ENCODE measurements at regions not wholly inside any gene's neighbourhood (a gene's known extent, or its start where the extent isn't known, plus 50 kb on each side); places are given as distances from the start of the nearest gene placed in this dataset.

- no peaks in the 10 kb centered on the region for H3K4me1 Mint-ChIP-seq
- no peak overlapping the region for H3K27ac Mint-ChIP-seq
- no peaks in the 10 kb centered on the region for H3K36me3 Mint-ChIP-seq (ENCODE audit: low read depth)
- DNase-seq, result no peak
- no peaks in the 10 kb centered on the region for H3K27me3 Mint-ChIP-seq (ENCODE audit: low read depth, poor library complexity)
- no peak overlapping the region for H3K4me3 Mint-ChIP-seq
- no peak for TF ChIP-seq CTCF (IDR thresholded peaks at IDR 0.05)
- H3K9me3 Mint-ChIP-seq, result peaks cover 5% of the 10 kb centered on the region
These were observed 129.1 kb upstream of the IVNS1ABP start for GRCh38 chr1:185446131-185446530.

DNA sequence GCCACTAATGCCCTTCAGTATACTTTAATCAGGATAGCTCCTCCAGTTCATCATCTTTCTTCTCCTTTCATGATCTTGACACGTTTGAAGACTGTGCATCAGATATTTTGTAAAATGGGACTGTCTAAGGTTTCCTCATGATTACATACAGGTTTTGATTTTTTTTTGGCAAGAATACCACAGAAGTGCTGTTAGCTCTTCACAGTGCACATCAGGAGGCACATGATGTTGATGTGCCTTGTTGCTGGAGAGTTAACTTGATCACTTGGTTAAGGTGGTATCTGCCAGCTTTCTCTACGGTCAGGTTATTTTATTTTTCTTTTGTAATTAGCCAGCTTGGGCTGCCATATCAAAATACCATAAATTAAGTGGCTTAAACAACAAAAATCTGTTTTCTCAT lies 128.6 kb upstream of the IVNS1ABP start:
- peaks cover 5% of the 10 kb centered on the region for H3K9me3 Mint-ChIP-seq

GRCh38 chr1:185444676-185445075 lies 127.6 kb upstream of the IVNS1ABP start:
- Mint-ChIP-seq H3K27ac (no peak overlapping the region), H3K9me3 (peaks cover under 1% of the 10 kb centered on the region), H3K27me3 (ENCODE audit: low read depth, poor library complexity) (no peaks in the 10 kb centered on the region), H3K4me1 (no peaks in the 10 kb centered on the region), H3K4me3 (no peak overlapping the region), H3K36me3 (ENCODE audit: low read depth) (no peaks in the 10 kb centered on the region)
- no peak for DNase-seq
- no peak for TF ChIP-seq CTCF (IDR thresholded peaks at IDR 0.05)

More for the DNA sequence above, 128.6 kb upstream of the IVNS1ABP start:
- no peaks in the 10 kb centered on the region for H3K36me3 Mint-ChIP-seq (ENCODE audit: low read depth)
- no peak for DNase-seq
- H3K4me3 Mint-ChIP-seq, result no peak overlapping the region
- H3K4me1 Mint-ChIP-seq, result no peaks in the 10 kb centered on the region
- no peak overlapping the region for H3K27ac Mint-ChIP-seq
- no peaks in the 10 kb centered on the region for H3K27me3 Mint-ChIP-seq (ENCODE audit: low read depth, poor library complexity)
- TF ChIP-seq CTCF (IDR thresholded peaks at IDR 0.05), result no peak

- no peaks in the 10 kb centered on the region for H3K36me3 Mint-ChIP-seq (ENCODE audit: low read depth)
- no peak for DNase-seq
- no peak overlapping the region for H3K27ac Mint-ChIP-seq
- H3K4me3 Mint-ChIP-seq, result no peak overlapping the region
- no peaks in the 10 kb centered on the region for H3K4me1 Mint-ChIP-seq
- H3K9me3 Mint-ChIP-seq, result no peaks in the 10 kb centered on the region
- H3K27me3 Mint-ChIP-seq (ENCODE audit: low read depth, poor library complexity), result no peaks in the 10 kb centered on the region
- no peak for TF ChIP-seq CTCF (IDR thresholded peaks at IDR 0.05)
These were observed 125.0 kb upstream of the IVNS1ABP start for GRCh38 chr1:185442050-185442449.

- TF ChIP-seq CTCF (IDR thresholded peaks at IDR 0.05), result no peak
- no peak overlapping the region for H3K27ac Mint-ChIP-seq
- H3K4me1 Mint-ChIP-seq, result no peaks in the 10 kb centered on the region
- no peaks in the 10 kb centered on the region for H3K9me3 Mint-ChIP-seq
- H3K36me3 Mint-ChIP-seq (ENCODE audit: low read depth), result no peaks in the 10 kb centered on the region
- H3K27me3 Mint-ChIP-seq (ENCODE audit: low read depth, poor library complexity), result no peaks in the 10 kb centered on the region
- no peak overlapping the region for H3K4me3 Mint-ChIP-seq
- DNase-seq, result no peak
These were observed 124.6 kb upstream of the IVNS1ABP start for GRCh38 chr1:185441605-185442004.

GRCh38 chr1:185440877-185441276 lies 123.8 kb upstream of the IVNS1ABP start:
- TF ChIP-seq CTCF (IDR thresholded peaks at IDR 0.05), result no peak
- H3K4me3 Mint-ChIP-seq, result no peak overlapping the region
- H3K27ac Mint-ChIP-seq, result no peak overlapping the region
- no peaks in the 10 kb centered on the region for H3K27me3 Mint-ChIP-seq (ENCODE audit: low read depth, poor library complexity)
- no peak for DNase-seq
- H3K4me1 Mint-ChIP-seq, result no peaks in the 10 kb centered on the region
- no peaks in the 10 kb centered on the region for H3K36me3 Mint-ChIP-seq (ENCODE audit: low read depth)
- no peaks in the 10 kb centered on the region for H3K9me3 Mint-ChIP-seq
